Stimulated activated CD8-positive, alpha-beta memory T cell treated with anti-CD3 and anti-CD28 coated beads, Interleukin-2, amount 100 ng/mL, for 1 hour (primary cell): ENCODE measurements at regions not wholly inside any gene's neighbourhood (a gene's known extent, or its start where the extent isn't known, plus 50 kb on each side); places are given as distances from the start of the nearest gene placed in this dataset.

ENCODE experiments used
- DNase-seq, 2 donors: peaks; one replicate each; pipeline ENCODE4 v3.0.0-alpha.2; 2020; ENCODE audit warnings: low read depth in 2 of 2

DNA sequence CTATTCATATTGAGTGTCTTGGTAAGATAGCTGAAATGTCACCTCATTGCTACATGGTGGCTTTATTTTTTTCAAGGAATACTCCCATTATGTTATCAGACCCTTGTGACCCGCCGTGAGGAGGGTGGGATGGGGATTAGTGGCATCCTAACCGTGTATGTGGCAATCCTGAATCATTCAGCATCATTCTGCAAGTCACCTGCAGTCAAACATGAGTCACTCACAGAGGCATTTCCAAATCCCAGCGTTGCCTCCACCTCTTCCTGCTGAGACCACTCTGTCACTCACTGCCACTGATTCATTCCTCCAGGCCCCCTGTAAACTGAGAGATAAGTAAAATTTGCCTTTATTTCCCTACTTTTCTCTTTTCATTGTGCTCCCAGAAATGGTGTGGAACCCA lies 307.4 kb upstream of the KLHL29 start:
- DNase-seq, result no peak

DNA sequence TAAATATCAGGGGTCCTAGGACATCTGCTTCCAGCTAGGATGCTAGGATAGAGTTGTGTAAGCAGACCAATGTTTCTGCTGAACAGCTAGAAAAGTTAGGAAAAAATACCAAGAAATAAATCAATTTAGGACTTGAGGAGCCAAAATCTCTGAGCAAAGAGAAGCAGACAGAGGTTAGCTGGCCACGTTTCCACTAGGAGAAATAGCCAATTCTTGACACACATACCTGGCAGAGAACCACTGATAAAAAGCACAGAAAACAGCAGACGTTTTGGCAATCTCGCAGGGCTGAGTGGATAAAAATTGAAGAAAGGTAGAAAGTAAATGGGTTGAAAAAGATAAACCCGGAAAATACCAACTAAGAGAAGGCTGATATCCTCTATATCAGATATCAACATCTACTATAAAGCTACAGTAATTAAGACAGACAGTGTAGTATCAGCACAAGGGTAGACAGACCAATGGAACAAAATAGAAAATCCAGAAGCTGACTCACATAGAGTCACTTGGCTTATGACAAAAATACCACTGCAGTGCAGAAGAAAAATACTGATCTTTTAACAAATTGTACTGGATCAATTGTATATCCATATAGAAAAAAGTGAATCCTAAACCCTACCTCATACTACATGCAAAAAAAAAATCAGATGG lies 306.1 kb upstream of the KLHL29 start:
- no peak for DNase-seq

GRCh38 chr2:23083966-23084365 lies 301.0 kb upstream of the KLHL29 start:
- DNase-seq, result no peak

GRCh38 chr2:23091019-23091418 lies 294.0 kb upstream of the KLHL29 start:
- DNase-seq, result no peak

DNA sequence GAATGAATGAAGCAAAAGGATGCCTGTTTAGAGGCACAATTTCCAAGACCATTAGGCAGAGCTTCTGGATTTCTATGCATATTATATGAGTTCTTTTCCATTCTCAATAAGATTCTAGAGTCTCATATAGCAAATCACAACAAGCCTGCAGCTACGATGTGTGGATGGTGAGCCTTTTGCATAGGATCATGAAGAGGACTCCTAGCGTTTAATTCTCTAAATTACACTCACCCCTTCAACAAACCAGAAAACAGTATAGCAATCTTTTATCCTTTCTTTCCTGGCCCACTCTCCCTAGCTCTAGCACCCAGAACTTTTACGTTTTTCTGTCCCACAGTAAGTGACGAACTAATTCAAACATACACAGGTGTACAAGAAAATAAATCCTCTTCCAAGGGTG lies 293.1 kb upstream of the KLHL29 start:
- no peak for DNase-seq

DNA sequence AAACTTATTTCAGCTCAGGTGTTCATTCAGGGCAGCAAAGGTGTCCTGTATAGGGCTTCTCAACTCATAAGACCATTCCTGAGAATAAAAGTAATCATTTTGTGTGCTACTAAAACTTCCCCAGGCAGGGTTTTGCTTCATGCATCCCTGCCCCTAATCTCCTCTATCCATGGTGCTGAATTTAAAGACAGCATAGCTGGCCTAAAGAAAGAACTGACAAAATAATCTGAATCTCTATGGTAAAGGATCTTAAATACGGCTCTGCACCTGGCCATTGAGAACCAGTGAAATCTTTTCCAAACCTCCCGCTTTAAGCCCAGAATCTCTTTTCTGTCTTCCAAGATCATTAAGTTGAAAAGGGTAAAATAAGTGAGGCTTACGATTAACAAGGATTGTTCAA lies 292.1 kb upstream of the KLHL29 start:
- no peak for DNase-seq

GRCh38 chr2:23093513-23093912 lies 291.5 kb upstream of the KLHL29 start:
- no peak for DNase-seq

DNA sequence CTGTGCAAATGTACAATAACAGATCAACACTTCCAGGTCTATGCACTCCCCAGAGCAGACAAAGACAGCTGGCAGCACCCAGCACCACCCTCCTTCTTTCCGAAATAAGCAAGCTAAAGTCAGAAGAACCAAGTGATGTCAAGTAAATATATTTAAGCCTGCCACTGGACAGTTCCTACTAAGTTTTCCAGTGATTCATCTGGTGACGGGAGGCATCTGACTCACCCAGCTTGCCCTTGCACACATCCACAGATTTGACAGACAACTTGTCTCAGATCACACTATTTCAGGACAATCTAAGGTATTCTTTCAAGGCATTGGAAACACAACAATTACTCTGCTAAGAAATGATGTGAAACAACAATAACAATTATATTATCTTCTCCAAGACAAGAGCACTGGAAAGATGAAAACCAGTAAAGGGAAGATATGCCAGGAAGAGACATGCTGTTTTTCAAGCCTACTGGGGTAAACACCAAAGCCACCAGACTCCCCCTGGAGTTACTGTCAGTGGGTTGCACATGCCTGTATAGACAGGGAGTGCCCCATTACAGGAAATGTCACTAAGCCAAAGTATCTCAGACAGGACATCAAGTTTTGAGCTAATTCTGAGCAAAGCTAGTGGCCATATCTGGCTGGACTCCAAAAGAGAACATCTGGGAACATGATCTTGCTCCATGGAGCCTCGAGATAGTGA lies 287.9 kb upstream of the KLHL29 start:
- DNase-seq, result no peak

DNA sequence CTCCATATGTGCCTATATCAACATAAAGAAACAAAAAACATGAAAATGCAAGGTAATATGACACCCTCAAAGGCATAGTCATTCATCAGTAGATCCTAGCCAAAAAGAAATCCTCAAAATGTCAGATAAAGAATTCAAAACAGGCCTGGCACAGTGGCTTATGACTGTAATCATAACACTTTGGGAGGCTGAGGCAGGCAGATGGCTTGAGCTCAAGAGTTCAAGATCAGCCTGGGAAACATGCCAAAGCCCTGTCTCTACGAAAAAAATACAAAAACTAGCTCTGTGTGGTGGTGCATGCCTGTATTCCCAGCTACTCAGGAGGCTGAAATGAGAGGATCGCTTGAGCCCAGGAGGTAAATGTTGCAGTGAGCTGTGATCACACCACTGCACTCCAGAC lies 284.6 kb upstream of the KLHL29 start:
- DNase-seq, result no peak

DNA sequence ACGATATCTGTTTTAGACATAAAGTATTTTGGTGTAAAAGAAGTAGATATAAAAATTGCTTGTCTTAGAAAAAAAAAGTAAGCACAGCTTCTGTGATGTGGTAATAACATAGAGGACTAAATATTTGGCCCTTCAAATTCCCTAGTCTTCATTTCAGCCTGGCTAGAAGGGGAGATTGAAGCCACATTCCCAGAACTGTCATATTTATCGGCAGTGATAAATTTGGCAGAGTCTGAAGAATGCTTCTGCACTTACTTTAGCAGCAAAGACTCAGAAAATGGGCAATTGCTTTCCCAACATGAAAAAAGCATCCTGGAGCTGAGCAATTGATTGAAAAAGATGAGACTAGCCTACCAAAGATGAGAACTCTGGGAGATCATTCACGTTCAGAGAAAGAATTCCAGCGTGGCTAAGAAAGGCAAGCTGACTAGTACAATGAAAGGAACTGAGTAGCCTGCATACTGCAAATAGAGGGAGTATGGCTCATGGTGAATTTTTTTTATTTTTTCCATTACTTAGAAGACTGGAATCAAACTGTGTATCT lies 278.7 kb upstream of the KLHL29 start:
- DNase-seq, result no peak

GRCh38 chr2:23107327-23107941 lies 277.5 kb upstream of the KLHL29 start:
- no peak for DNase-seq

- DNase-seq, result no peak
These were observed 273.7 kb upstream of the KLHL29 start for GRCh38 chr2:23111263-23111662.

- DNase-seq, result no peak
These were observed 272.5 kb upstream of the KLHL29 start for GRCh38 chr2:23112517-23112916.

DNA sequence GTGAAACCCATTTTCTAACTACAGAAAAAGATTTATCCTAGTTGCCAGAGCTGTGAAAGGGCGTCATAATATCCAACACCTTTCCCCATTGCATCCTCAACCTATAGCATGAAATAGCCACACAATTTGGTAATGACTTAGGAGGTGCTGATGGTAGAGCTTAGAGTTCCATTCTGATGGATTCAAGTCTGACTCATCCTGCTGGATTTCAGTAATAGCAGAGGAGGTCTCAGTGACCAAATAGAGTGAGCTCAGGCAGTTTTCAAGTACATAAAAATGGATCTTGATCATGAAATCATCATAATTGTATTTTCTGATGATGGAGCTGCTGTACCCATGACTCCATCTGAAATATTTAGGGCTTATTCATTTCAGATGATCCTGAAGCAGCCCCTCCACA lies 270.7 kb upstream of the KLHL29 start:
- DNase-seq, result no peak

GRCh38 chr2:23118313-23118712 lies 266.7 kb upstream of the KLHL29 start:
- DNase-seq, result no peak

GRCh38 chr2:23118894-23119293 lies 266.1 kb upstream of the KLHL29 start:
- no peak for DNase-seq

DNA sequence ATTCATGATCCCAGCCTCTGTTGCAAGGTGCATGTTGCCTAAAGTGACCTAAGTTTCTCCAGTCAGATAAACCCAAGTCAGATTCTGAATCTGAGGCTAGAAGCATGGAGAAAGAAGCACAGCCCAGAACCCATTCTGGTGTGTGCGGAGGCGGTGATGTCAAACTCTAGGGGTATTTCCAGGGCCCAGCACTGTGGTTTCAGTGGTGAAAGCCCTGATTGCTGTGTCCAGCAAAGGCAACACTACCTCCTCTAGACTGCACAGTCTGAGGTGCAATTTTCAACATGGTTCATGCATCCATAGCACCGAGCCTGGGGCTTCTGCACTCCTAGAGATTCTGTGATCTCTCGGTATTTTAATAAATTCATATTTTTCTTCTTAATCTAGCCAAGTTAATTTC lies 264.8 kb upstream of the KLHL29 start:
- DNase-seq, result no peak

- DNase-seq, result no peak
These were observed 262.9 kb upstream of the KLHL29 start for GRCh38 chr2:23121968-23122648.

GRCh38 chr2:23122681-23123215 lies 262.2 kb upstream of the KLHL29 start:
- no peak for DNase-seq

- no peak for DNase-seq
These were observed 261.3 kb upstream of the KLHL29 start for GRCh38 chr2:23123686-23124085.

DNA sequence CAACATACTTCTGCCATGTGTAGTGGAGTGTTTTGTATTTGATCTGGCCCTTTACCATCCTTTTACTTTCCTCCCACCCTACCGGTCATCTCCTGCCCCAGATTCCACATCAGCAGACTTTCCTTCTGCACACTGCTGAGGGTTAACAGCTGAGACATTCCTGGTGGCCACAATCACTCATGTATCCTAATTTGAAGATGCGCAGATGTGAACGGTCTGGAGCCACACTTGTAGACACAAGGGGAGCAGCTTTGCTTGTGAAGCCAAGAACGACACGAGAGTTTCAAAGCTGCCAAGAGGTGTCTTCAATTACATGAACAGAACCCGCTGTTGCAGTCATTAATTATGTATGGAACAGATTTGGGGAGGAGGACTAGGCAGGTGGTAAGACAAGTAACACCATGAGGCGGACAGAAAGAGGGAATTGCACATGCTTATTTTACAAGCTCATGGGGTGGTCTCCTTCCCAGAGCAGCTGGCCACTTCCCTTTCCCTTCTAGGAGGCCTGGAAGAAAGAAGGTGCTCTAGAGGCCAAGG lies 260.7 kb upstream of the KLHL29 start:
- no peak for DNase-seq

GRCh38 chr2:23127465-23127864 lies 257.5 kb upstream of the KLHL29 start:
- no peak for DNase-seq
